SW480 (cell line): ENCODE measurements at regions not wholly inside any gene's neighbourhood (a gene's known extent, or its start where the extent isn't known, plus 50 kb on each side); places are given as distances from the start of the nearest gene placed in this dataset.
"Not testable (repeated sequence)": the region's sequence is repeated elsewhere in the genome, so short reads cannot be mapped to it uniquely, and the experiment has no call there.

Source experiments
- DNase-seq: peaks from one replicate; pipeline ENCODE4 v3.0.0-alpha.2; 2016; ENCODE audit warnings: low spot score

DNA sequence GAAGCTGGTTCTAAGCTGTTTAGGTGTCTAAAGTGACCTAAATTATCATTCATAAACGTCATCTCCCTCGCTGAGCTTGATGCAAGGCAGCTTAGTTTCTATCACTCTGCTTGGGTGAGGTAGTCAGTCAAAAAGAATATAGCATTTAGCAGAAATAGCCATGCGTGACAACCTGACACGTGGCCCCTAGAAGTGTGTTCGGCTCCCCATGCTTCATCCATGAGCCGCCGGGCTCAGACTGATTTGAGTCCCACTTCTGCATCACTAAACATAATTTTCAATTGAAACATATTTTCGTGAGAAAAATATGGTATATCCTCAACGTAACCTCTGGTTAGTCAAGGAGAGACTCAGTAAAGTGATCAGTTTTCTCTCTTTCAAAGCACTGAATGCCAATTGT is 459.8 kb downstream of the IRS2 start:
- DNase-seq = no peak

DNA sequence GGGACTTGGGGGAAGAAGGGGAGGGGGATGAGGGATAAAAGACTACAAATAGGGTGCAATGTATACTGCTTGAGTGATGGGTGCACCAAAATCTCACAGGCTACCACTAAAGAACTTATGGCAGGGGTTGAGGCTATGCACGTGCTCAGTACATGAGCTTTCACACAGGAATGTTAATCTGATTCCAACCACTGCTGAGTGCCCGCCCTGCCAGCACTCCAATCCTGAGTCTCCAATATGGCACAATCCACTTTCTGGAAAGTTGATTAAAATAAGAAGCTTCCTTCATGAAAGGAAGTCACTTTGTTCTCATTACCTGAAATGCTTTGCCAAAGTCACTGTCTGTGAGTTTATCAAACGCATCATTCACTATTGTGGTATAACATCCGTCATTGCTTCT is 463.0 kb downstream of the IRS2 start:
- DNase-seq = no peak

DNA sequence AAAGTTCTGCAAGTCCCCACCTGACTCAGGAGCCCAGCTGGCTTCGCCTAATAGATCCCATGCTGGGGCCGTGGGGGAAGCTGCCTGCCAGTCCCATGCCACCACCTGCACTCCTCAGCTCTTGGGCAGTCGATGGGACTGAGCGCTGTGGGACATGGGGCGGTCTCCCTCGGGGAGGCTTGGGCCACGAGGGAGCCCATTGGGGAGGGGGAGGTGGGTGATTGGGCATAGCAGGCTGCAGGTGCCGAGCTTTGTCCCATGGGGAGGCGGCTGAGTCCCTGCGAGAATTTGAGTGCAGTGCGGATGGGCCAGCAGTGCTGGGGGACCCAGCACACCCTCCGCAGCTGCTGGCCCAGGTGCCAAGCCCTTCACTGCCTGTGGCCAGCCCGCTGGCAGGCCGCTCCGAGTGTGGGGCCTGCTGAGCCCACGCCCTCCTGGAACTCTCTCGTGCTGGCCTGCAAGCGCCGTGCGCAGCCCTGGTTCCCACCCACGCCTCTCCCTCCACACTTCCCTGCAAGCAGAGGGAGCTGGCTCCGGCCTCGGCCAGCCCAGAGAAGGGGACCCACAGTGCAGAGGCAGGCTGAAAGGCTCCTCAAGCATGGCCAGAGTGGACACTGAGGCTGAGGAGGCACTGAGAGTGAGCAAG is 467.3 kb downstream of the IRS2 start:
- no peak for DNase-seq

DNA sequence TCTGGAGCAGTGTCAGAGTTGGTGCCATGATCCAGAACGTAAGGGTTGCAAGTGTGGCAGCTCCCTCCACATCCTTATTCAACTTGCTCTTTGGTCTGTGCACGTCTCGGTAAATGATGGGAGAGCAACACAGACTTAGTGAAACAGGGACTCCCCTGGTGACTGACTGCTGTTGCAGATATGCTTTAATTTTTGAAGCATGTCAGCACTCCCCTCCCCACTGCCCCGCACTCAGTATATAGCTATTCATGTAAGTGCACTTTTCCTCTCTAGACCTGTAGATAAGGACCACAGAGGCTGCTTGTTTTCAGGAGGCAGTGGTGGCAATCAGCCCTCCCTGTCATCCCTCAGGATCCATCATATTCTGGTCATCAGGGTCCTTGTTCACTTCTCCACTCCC is 470.9 kb downstream of the IRS2 start:
- no peak for DNase-seq

DNA sequence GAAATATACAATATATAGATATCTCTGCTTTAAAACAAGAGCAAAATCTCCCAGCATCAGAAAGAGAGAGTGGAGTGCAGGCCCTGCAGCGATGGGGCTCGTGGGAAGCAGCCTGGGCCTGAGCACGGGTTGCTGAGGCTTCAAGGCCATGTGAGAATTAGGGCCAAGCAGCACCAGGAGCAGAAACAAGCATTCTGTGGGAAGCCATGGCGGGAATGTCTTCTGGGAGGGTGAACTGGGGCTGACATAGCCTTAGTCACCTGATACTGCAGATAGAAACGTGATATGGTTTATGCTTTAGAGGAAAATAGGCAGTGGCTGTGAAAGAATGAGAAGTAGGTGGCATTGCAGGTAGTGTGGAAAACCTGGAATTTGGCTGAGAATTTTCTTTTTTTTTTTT is 472.3 kb downstream of the IRS2 start:
- no peak for DNase-seq

GRCh38 chr13:109312399-109312798 is 474.0 kb downstream of the IRS2 start:
- no peak for DNase-seq

- DNase-seq = not testable (repeated sequence)
These were observed 474.9 kb downstream of the IRS2 start for GRCh38 chr13:109311431-109311976.

DNA sequence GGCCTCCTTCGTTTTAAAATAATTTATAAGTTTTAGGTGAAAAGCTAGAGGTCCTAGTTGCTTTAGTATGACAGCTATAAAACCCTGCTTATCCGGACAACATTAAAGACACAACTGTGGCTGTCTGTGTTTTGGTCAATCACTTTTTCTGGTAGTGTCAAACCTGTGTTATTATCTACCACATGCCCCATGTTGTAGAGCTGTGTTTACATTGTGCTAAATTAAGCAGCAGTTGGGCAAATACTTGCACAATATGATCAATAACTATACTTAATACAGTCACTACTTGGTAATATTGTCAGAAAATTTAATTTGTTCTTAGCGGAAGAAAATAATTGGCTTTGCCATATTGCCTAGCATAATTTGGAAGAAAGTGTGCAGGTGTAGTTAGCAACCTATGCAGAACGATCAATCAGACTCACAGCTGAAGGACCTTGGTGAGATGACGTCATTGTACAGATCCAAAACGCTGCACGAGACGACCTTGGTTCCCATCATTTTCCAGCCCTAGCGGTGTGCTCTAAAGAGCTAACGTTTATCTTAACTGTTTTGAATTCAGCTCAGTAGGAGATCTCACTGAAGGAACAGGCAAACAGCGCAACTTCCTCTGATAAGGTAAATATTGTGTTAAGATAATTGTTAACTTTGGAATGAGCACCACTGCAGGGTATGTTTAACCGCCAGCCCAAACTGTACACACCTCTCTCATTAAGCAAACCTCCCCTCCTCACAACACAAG is 476.6 kb downstream of the IRS2 start:
- no peak for DNase-seq

DNA sequence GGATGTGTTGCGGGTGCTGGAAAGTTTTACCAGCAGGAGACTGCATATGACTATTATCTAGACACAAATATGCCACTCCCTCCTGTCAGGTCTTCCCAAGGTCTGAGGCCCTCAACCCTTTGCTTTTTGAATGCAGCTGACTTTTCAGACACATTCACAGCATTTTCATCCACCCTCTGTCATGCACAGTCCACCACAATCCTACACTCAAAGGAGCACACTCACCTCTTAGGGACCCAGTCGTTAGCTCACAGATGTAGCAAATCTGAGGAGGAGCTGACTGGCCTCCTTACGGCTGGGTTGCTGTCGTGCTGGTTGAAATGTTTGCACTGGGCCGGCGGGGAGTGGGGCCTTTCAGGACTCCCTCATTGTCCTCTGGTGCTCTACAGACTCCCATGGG is 479.4 kb downstream of the IRS2 start:
- no peak for DNase-seq

DNA sequence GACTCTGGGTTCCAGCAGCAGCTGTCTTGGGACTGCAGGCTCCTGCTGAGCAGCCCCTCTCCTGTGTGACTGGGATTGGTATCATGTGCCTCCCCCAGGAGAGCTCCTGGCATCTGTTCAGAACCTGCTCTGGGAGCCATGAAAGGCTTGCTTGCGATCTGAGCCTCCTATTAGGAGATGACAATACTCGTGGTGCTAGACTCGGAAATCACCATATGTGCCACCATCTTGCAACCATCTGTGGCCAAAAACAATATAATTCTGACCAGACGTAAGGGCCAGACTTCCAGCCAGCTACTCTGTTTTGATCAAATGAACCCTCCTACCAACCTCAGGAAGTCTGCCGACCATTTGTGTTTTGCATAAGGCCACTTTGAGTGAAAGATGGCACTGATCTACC is 484.7 kb downstream of the IRS2 start:
- no peak for DNase-seq

DNA sequence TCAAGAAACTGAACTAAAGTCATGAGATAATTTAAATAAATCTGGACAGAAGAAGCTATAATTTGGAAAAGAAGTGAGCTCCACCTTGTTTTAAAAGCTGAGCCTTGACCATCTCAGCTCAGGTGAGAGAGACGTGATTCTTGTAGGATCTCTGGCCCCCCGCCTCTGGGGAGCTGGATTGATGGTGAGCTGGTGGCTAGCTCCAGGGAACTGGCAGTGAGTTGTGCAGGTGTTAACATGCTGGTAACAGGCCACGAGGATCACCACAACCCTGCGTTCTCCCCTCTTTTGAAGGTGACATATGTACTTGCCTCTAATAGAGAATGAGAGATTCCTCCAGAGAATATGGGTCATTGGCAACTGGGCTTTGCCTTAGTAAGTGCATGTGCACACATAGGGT is 485.1 kb downstream of the IRS2 start:
- DNase-seq = no peak

DNA sequence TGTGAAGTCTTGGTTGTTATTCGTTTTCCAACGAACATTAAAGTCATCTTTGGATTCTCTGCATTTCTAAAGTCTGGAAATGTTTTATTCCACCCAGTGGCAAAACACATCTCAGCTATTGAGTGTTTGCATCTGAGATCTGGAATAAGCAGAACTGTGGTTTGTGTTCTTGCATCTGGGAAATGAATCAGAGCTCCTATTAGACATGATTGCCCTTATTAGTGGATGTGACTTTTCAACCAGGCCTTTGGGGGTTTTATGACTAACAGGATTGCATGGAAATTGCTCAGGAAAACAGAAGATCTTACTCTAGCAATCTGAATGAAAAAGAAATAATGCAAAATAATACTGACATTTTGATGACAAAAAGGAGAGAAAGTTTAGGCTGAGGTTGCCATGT is 488.8 kb downstream of the IRS2 start:
- no peak for DNase-seq

- DNase-seq = no peak
These were observed 493.2 kb downstream of the IRS2 start for GRCh38 chr13:109293166-109293565.

- DNase-seq = no peak
These were observed 498.2 kb downstream of the IRS2 start for GRCh38 chr13:109288151-109288709.

DNA sequence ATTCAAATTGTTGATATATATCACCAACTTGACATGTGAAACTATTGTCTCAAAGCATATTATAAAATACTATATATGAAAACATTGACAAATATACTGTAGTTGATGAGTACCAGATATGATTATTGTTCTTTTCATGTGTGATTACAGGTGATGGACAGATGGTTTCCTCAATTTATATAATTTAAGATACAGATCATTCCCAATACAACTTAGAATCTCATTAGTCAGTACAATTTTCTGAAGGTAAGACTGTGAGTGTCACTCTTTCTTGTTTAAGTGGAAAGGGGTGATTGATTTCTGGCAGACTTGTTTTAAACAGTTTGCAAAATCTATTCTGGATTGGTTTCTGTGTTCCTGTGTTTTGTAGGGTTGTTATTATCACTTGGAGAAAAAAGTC is 498.8 kb downstream of the IRS2 start:
- DNase-seq = no peak

DNA sequence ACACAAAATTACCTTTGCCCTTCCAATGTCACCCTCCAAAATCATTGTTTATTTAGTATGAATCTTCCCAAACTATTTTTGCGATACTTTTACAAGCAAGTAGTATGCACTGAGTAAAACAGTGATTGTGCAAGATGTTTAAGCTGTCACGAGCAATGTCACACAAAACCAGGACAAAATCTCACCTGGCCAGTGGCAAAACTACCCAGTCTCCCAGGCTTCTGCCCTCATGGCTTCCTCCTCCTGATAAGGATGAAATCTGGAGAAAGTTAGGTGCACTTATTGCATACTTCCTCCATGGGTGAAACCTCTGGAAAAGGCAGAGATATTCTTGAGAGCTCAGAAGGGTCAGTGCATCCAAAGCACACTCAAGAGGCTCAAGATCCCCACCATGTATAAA is 500.8 kb downstream of the IRS2 start:
- DNase-seq = no peak

GRCh38 chr13:109281903-109282635 is 504.3 kb downstream of the IRS2 start:
- DNase-seq = no peak

DNA sequence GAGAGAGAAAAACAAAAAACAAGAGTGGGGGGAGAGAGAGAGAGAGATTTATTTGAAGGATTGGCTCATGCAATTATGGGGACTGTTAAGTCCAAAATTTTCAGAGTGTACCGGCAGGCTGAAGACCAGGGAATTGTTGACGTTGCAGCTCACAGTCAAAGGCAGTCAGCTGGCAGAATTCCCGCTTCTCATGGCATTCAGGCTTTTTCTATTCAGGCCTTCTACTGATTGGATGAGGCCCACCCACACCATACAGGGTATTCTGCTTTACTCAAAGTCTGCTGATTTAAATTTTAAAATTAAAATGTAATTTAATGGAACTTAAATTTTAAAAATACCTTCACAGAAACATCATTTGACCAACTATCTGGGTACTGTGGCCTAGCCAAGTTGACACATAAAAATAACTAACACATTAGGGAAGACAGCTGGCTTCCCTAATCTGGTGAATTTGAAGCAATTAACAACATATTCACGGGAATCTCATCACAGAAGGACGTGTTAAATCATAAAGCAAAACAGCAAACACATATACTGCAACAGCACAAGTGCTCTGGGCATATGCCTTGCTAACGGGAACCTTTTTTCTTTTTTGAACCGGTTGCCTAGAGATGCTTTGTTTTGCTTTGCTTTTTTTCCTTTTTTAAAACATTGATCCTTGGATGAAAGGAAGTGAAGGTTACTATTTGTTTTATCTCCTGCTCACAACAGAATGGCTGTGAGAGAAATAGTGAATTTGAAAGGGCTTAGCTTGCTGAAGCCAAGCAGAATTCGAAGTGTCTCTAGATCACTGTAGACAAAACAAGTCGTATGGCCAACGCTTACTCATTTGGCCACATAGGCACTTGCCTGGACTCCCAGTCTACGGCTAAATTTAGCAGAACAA is 505.1 kb downstream of the IRS2 start:
- no peak for DNase-seq

GRCh38 chr13:109276261-109276660 is 510.1 kb downstream of the IRS2 start:
- DNase-seq = no peak

DNA sequence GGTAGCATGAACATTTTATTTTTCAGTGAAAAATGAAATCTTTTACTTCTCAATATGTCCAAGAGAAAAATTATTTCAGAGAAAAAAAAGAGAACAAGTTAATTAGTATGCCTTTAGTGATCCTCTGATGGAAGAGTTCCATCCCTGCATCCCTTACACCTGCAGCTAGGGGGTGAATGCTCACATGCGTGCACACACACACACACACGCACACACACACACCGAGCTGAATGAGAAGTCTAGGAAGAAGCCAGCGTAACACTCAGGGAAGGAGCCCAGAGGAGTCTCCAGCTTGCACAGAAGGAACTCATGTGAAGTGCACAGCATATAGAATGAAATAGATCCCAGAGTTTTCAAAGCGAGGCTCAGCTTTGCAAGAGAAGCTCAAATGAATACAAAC is 510.5 kb downstream of the IRS2 start:
- DNase-seq = peak; percentile 47

GRCh38 chr13:109275139-109275745 is 511.1 kb downstream of the IRS2 start:
- no peak for DNase-seq
